Kidney (tissue), 13 donors: ENCODE measurements at regions not wholly inside any gene's neighbourhood (a gene's known extent, or its start where the extent isn't known, plus 50 kb on each side); places are given as distances from the start of the nearest gene placed in this dataset.
A peak's percentile ranks its signal among the peaks of the same experiment; 100 is the strongest.

ENCODE experiments used
- DNase-seq, 5 donors: peaks; one replicate each; pipeline ENCODE4 v3.0.0-alpha.2; 2013 to 2020
- FAIRE-seq: peaks from 2 replicates; lab custom pipeline; 2012; peaks lifted over from hg19 to GRCh38; lab: Jason Lieb, UNC
- H3K27ac ChIP-seq, 2 donors: one replicate each; pipeline ENCODE4 v1.7.0; 2013; ENCODE audit warnings: low read depth in 2 of 2, low read length in 2 of 2, inconsistent platforms in 1 of 2
- H3K27me3 ChIP-seq: one replicate; pipeline ENCODE4 v1.7.1; 2013; ENCODE audit warnings: low read length, inconsistent platforms; ENCODE audit not compliant: control insufficient read depth, insufficient read depth
- H3K36me3 ChIP-seq, 3 donors: one replicate each; pipeline versions ENCODE4 v1.7.0 to v1.7.1; 2013; ENCODE audit warnings: low read length in 3 of 3, control low read depth in 1 of 3, inconsistent platforms in 1 of 3; ENCODE audit not compliant: insufficient read depth in 3 of 3, control insufficient read depth in 2 of 3
- H3K4me1 ChIP-seq, 3 donors: one replicate each; pipeline versions ENCODE4 v1.7.0 to v1.7.1; 2013; ENCODE audit warnings: low read length in 3 of 3, inconsistent platforms in 1 of 3, low read depth in 1 of 3; ENCODE audit not compliant: control insufficient read depth in 2 of 3, insufficient read depth in 2 of 3
- H3K4me3 ChIP-seq, 3 donors: one replicate each; pipeline versions ENCODE4 v1.7.0 to v1.8.1; 2013; ENCODE audit warnings: low read length in 3 of 3, control low read depth in 1 of 3, inconsistent platforms in 1 of 3
- H3K9ac ChIP-seq, 3 donors: one replicate each; pipeline versions ENCODE4 v1.7.0 to v1.7.1; 2013; ENCODE audit warnings: low read length in 3 of 3, control low read depth in 1 of 3, inconsistent platforms in 1 of 3
- H3K9me3 ChIP-seq, 3 donors: one replicate each; pipeline versions ENCODE4 v1.7.0 to v1.7.1; 2013; ENCODE audit warnings: low read length in 3 of 3, control low read depth in 1 of 3, inconsistent platforms in 1 of 3; ENCODE audit not compliant: control insufficient read depth in 2 of 3, insufficient read depth in 1 of 3
- CTCF ChIP-seq: IDR thresholded peaks from 3 replicates; pipeline ENCODE4 v1.5.1; 2012; ENCODE audit warnings: mild to moderate bottlenecking, moderate library complexity, borderline replicate concordance; ENCODE audit not compliant: insufficient read depth; ENCODE audit errors: extremely low read depth
- intact Hi-C: fragments of 100-400 bp; cut with DNase I; formaldehyde crosslinking; loops from one replicate; pipeline ENCODE4 v1.11.1; 2022
- donor health status: control.
- donor health status: control.
- donor health status: control.
- donor health status: control.
- donor health status: control.
- donor health status: DM: yes; HTN: yes; CAD: no.
- donor health status: Normal renal cell carcinoma (clear cell type).

GRCh38 chr2:8628866-8629209, 53.0 kb upstream of the ID2 start:
- FAIRE-seq (no peak), DNase-seq (no peak)
- Histone ChIP-seq H3K36me3 (no peaks in the 10 kb centered on the region), H3K27me3 (no peaks in the 10 kb centered on the region), H3K9me3 (no peaks in the 10 kb centered on the region), H3K4me3 (no peak overlapping the region), H3K4me1 (peaks cover 1 to 11% (median 2%) of the 10 kb centered on the region in 3 donors), H3K27ac (no peak overlapping the region), H3K9ac (no peak overlapping the region)
- TF ChIP-seq CTCF = no peak
- intact Hi-C loops = no loop called here

GRCh38 chr2:8629402-8629801, 52.5 kb upstream of the ID2 start:
- no peaks in the 10 kb centered on the region for H3K36me3 ChIP-seq
- TF ChIP-seq CTCF = no peak
- peaks cover 2 to 9% (median 6%) of the 10 kb centered on the region in 3 donors for H3K4me1 ChIP-seq
- no peaks in the 10 kb centered on the region for H3K27me3 ChIP-seq
- DNase-seq = no peak
- H3K27ac ChIP-seq = no peak overlapping the region
- H3K4me3 ChIP-seq = no peak overlapping the region
- H3K9ac ChIP-seq = no peak overlapping the region
- no peak for FAIRE-seq
- intact Hi-C loops = no loop called here
- no peaks in the 10 kb centered on the region for H3K9me3 ChIP-seq

- Histone ChIP-seq H3K27ac (no peak overlapping the region), H3K27me3 (no peaks in the 10 kb centered on the region), H3K36me3 (no peaks in the 10 kb centered on the region), H3K9ac (no peak overlapping the region), H3K9me3 (no peaks in the 10 kb centered on the region), H3K4me3 (no peak overlapping the region), H3K4me1 (peaks cover 2 to 10% (median 9%) of the 10 kb centered on the region in 3 donors)
- intact Hi-C loops = no loop called here
- FAIRE-seq (no peak), DNase-seq (peak in 1 of 5 donors; percentile 63)
- TF ChIP-seq CTCF = no peak
These were observed 51.0 kb upstream of the ID2 start for GRCh38 chr2:8630676-8631464.
